ENCODE measurements at regions not wholly inside any gene's neighbourhood (a gene's known extent, or its start where the extent isn't known, plus 50 kb on each side); places are given as distances from the start of the nearest gene placed in this dataset.

- Histone ChIP-seq H3K4me3 (ENCODE audit: low read length) (no peak overlapping the region), H3F3A (ENCODE audit: insufficient read depth, low read length, poor library complexity, severe bottlenecking) (no peaks in the 10 kb centered on the region), H4K20me1 (ENCODE audit: insufficient read depth) (no peaks in the 10 kb centered on the region), H3K9me3 (ENCODE audit: low read length) (no peaks in the 10 kb centered on the region), H3K27me3 (ENCODE audit: insufficient read depth, low read depth, low read length) (no peaks in the 10 kb centered on the region), H3K36me3 (ENCODE audit: insufficient read depth, low read length) (no peaks in the 10 kb centered on the region), H3K4me2 (ENCODE audit: low read length) (no peak overlapping the region), H2AFZ (ENCODE audit: low read depth, low read length) (no peak overlapping the region), H3K27ac (ENCODE audit: low read length) (no peak overlapping the region), H3K9me2 (ENCODE audit: insufficient read depth, low read length) (no peaks in the 10 kb centered on the region), H3K9ac (ENCODE audit: low read length) (no peak overlapping the region), H3K79me2 (replicated peaks; ENCODE audit: insufficient read depth, low read length) (no peaks in the 10 kb centered on the region)
- TF ChIP-seq CTCF (IDR thresholded peaks at IDR 0.05; ENCODE audit: poor library complexity, severe bottlenecking) (no peak), REST (IDR thresholded peaks at IDR 0.05; ENCODE audit: borderline replicate concordance) (no peak), EP300 (conservative IDR thresholded peaks at IDR 0.05; ENCODE audit: poor library complexity, severe bottlenecking) (no peak), RAD21 (conservative IDR thresholded peaks at IDR 0.05) (no peak), POLR2AphosphoS5 (IDR thresholded peaks at IDR 0.05) (no peak)
These were observed 54.1 kb upstream of the SPATA13 start for GRCh38 chr13:24106429-24106828.

GRCh38 chr13:24107955-24108614, 52.4 kb upstream of the SPATA13 start:
- Histone ChIP-seq H3K9ac (ENCODE audit: low read length) (no peak overlapping the region), H3F3A (ENCODE audit: insufficient read depth, low read length, poor library complexity, severe bottlenecking) (no peaks in the 10 kb centered on the region), H3K36me3 (ENCODE audit: insufficient read depth, low read length) (no peaks in the 10 kb centered on the region), H3K79me2 (replicated peaks; ENCODE audit: insufficient read depth, low read length) (no peaks in the 10 kb centered on the region), H3K4me3 (ENCODE audit: low read length) (no peak overlapping the region), H4K20me1 (ENCODE audit: insufficient read depth) (no peaks in the 10 kb centered on the region), H3K9me2 (ENCODE audit: insufficient read depth, low read length) (no peaks in the 10 kb centered on the region), H3K27me3 (ENCODE audit: insufficient read depth, low read depth, low read length) (no peaks in the 10 kb centered on the region), H3K27ac (ENCODE audit: low read length) (no peak overlapping the region), H2AFZ (ENCODE audit: low read depth, low read length) (no peak overlapping the region), H3K4me2 (ENCODE audit: low read length) (no peak overlapping the region), H3K9me3 (ENCODE audit: low read length) (no peaks in the 10 kb centered on the region)
- no peak for TF ChIP-seq TAF1 (IDR thresholded peaks at IDR 0.05; ENCODE audit: low read depth)

- no peaks in the 10 kb centered on the region for H3K9me3 ChIP-seq (ENCODE audit: low read length)
- H3K9ac ChIP-seq (ENCODE audit: low read length), result no peak overlapping the region
- no peak overlapping the region for H3K4me2 ChIP-seq (ENCODE audit: low read length)
- H4K20me1 ChIP-seq (ENCODE audit: insufficient read depth), result no peaks in the 10 kb centered on the region
- no peaks in the 10 kb centered on the region for H3K27me3 ChIP-seq (ENCODE audit: insufficient read depth, low read depth, low read length)
- H3K27ac ChIP-seq (ENCODE audit: low read length), result no peak overlapping the region
- H3F3A ChIP-seq (ENCODE audit: insufficient read depth, low read length, poor library complexity, severe bottlenecking), result no peaks in the 10 kb centered on the region
- H3K79me2 ChIP-seq (replicated peaks; ENCODE audit: insufficient read depth, low read length), result no peaks in the 10 kb centered on the region
- no peaks in the 10 kb centered on the region for H3K9me2 ChIP-seq (ENCODE audit: insufficient read depth, low read length)
- no peaks in the 10 kb centered on the region for H3K36me3 ChIP-seq (ENCODE audit: insufficient read depth, low read length)
- TF ChIP-seq POLR2AphosphoS5 (IDR thresholded peaks at IDR 0.05) (no peak), RAD21 (conservative IDR thresholded peaks at IDR 0.05) (no peak)
- no peak overlapping the region for H2AFZ ChIP-seq (ENCODE audit: low read depth, low read length)
- no peak overlapping the region for H3K4me3 ChIP-seq (ENCODE audit: low read length)
These were observed 51.9 kb upstream of the SPATA13 start for GRCh38 chr13:24108615-24108965.

Data from neural cell (in vitro differentiated cells).